ENCODE measurements at regions not wholly inside any gene's neighbourhood (a gene's known extent, or its start where the extent isn't known, plus 50 kb on each side); places are given as distances from the start of the nearest gene placed in this dataset.

GRCh38 chr13:55359067-55359466 is 1781.7 kb upstream of the PRR20A start:
- no peak for TF ChIP-seq ZNF565 (CRISPR knock-in tag; conservative IDR thresholded peaks at IDR 0.05; ENCODE audit: low read depth)
- no peak for TF ChIP-seq ZC3H10 (CRISPR knock-in tag; IDR thresholded peaks at IDR 0.05)
- no peak for TF ChIP-seq CREB5 (CRISPR knock-in tag; IDR thresholded peaks at IDR 0.05; ENCODE audit: low read depth)
- TF ChIP-seq TSHZ2 (CRISPR knock-in tag; IDR thresholded peaks at IDR 0.05): no peak
- no peak for TF ChIP-seq TOX (CRISPR knock-in tag; IDR thresholded peaks at IDR 0.05; ENCODE audit: borderline replicate concordance)
- no peak for TF ChIP-seq PPARA (CRISPR knock-in tag; IDR thresholded peaks at IDR 0.05; ENCODE audit: borderline replicate concordance)
- no peak for TF ChIP-seq ZNF8 (CRISPR knock-in tag; IDR thresholded peaks at IDR 0.05)
- TF ChIP-seq ZFP30 (CRISPR knock-in tag; IDR thresholded peaks at IDR 0.05): no peak
- TF ChIP-seq PATZ1 (CRISPR knock-in tag; IDR thresholded peaks at IDR 0.05; ENCODE audit: borderline replicate concordance): no peak
- no peak for TF ChIP-seq ARNTL (CRISPR knock-in tag; IDR thresholded peaks at IDR 0.05; ENCODE audit: borderline replicate concordance, low read depth)
- TF ChIP-seq GLIS3 (CRISPR knock-in tag; IDR thresholded peaks at IDR 0.05): no peak
- no peak for TF ChIP-seq SNAI2 (CRISPR knock-in tag; IDR thresholded peaks at IDR 0.05)
- TF ChIP-seq TCF4 (CRISPR knock-in tag; IDR thresholded peaks at IDR 0.05; ENCODE audit: borderline replicate concordance): no peak
- TF ChIP-seq ESRRG (CRISPR knock-in tag; IDR thresholded peaks at IDR 0.05): no peak
- TF ChIP-seq ZFP3 (CRISPR knock-in tag; IDR thresholded peaks at IDR 0.05): no peak
- TF ChIP-seq CSRNP3 (CRISPR knock-in tag; IDR thresholded peaks at IDR 0.05): no peak
- no peak for TF ChIP-seq CSDC2 (CRISPR knock-in tag; IDR thresholded peaks at IDR 0.05)
- no peak for TF ChIP-seq RARB (CRISPR knock-in tag; IDR thresholded peaks at IDR 0.05)
- no peak for TF ChIP-seq ZNF70 (CRISPR knock-in tag; IDR thresholded peaks at IDR 0.05)
- ATAC-seq: no peak

- no peak for TF ChIP-seq OSR1 (CRISPR knock-in tag; IDR thresholded peaks at IDR 0.05)
- TF ChIP-seq CREB5 (CRISPR knock-in tag; IDR thresholded peaks at IDR 0.05; ENCODE audit: low read depth): no peak
- no peak for TF ChIP-seq PPARA (CRISPR knock-in tag; IDR thresholded peaks at IDR 0.05; ENCODE audit: borderline replicate concordance)
- no peak for TF ChIP-seq POU6F1 (CRISPR knock-in tag; IDR thresholded peaks at IDR 0.05; ENCODE audit: borderline replicate concordance, low read depth)
- no peak for TF ChIP-seq BACH2 (CRISPR knock-in tag; IDR thresholded peaks at IDR 0.05; ENCODE audit: borderline replicate concordance)
- TF ChIP-seq ZNF70 (CRISPR knock-in tag; IDR thresholded peaks at IDR 0.05): no peak
- no peak for TF ChIP-seq PATZ1 (CRISPR knock-in tag; IDR thresholded peaks at IDR 0.05; ENCODE audit: borderline replicate concordance)
- no peak for TF ChIP-seq GLIS3 (CRISPR knock-in tag; IDR thresholded peaks at IDR 0.05)
- TF ChIP-seq ESRRG (CRISPR knock-in tag; IDR thresholded peaks at IDR 0.05): no peak
- TF ChIP-seq TSHZ2 (CRISPR knock-in tag; IDR thresholded peaks at IDR 0.05): no peak
- TF ChIP-seq ZC3H10 (CRISPR knock-in tag; IDR thresholded peaks at IDR 0.05): no peak
- TF ChIP-seq TCF4 (CRISPR knock-in tag; IDR thresholded peaks at IDR 0.05; ENCODE audit: borderline replicate concordance): no peak
- TF ChIP-seq ZNF8 (CRISPR knock-in tag; IDR thresholded peaks at IDR 0.05): no peak
- no peak for TF ChIP-seq ARNTL (CRISPR knock-in tag; IDR thresholded peaks at IDR 0.05; ENCODE audit: borderline replicate concordance, low read depth)
These were observed 1779.6 kb upstream of the PRR20A start for GRCh38 chr13:55361141-55361540.

More at GRCh38 chr13:55361141-55361540, 1779.6 kb upstream of the PRR20A start:
- ATAC-seq: no peak
